Amniotic epithelial cell (primary cell): ENCODE measurements at regions not wholly inside any gene's neighbourhood (a gene's known extent, or its start where the extent isn't known, plus 50 kb on each side); places are given as distances from the start of the nearest gene placed in this dataset.
"Not testable (repeated sequence)": the region's sequence is repeated elsewhere in the genome, so short reads cannot be mapped to it uniquely, and the experiment has no call there.

Source experiments
- DNase-seq: peaks from one replicate; pipeline ENCODE4 v3.0.0-alpha.2; 2010; ENCODE audit warnings: low read depth

DNA sequence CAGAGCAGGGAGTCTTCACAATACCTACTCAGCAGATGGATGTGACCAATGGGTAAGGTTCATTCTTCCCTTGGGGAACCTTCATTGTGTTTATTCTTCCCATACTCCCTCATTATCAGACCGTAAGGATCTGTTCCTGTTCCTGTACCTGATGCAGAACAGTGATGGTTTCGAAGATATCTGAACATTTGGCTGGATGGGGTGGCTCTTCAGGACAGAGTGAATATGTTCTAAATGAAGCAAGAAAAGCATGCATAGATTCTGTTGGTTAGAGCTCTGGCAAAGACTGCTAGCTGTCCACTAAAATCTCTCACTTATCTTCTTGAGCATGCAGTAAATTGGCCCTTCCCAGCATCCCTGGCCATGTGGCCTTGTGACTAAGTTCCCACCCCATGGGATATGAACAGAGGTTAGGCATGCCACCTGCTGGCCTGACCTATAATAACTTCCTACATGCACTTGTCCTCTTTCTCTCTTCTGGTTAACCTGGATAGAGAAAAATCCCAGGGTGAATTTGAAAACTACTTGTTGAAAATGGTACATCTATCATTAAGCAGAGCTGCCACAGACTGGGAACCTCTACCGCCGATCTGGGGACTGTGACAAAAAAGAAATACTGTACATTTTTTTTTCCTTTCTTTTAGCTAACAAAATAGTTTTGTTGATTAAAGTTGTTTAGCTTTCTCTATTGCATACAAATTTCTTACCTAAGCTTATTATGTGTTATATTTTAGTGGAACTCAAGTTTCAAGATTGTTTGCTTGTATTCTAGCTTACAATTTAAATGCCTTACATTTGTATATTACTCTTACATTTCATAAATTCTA is 60.0 kb upstream of the BANK1 start:
- peak; percentile 78 for DNase-seq

DNA sequence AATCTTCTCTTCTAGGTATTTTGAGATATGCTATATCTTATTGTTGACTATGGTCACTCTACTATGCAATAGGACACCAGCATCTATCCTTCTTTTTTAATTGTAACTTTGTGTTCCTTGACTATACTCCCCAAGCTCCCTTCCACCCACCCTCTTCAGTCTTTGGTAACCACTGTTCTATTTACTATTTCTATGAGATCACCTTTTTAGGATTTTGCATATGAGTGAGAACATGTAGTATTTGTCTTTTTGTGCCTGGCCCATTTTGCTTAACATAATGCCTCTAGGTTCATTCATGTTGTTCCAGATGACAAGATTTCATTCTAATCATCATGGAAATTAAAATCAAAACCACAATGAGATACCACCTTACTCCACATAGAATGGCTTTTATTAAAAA is 63.3 kb upstream of the BANK1 start:
- no peak for DNase-seq

DNA sequence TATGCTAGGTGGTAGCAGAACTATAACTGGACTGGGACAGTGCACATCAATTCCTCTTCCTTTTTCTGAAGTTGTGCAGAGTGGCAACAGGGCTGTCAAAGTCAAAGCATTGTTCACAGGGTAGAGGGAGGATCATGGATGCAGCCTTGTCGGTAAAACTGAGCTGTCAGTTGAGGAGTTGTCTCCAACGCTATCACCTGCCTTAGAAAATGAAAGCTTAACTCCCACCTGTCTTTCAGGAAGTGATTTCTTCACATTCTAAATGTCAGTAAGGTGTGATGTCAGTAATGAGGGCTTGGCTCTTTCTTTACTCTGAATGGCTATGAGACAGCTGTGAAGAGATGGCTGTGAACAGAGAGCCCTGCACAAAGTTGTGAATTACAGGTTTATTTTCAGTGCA is 66.4 kb upstream of the BANK1 start:
- no peak for DNase-seq

DNA sequence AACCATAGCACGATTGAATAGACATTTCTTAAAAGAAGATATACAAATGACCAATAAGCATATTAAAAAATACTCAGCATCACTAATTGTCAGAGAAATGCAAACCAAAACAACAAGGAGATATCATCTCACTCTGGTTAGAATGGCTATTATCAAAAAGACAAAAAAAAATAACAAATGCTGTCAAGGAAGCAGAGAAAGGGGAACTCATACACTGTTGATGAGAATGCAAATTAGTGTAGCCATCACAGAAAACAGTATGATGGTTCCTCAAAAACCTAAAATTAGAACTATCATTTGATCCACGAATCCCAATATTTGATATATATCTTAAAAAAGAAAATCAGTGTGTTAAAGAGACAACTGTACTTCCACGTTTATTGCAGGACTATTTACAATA is 71.7 kb upstream of the BANK1 start:
- no peak for DNase-seq

DNA sequence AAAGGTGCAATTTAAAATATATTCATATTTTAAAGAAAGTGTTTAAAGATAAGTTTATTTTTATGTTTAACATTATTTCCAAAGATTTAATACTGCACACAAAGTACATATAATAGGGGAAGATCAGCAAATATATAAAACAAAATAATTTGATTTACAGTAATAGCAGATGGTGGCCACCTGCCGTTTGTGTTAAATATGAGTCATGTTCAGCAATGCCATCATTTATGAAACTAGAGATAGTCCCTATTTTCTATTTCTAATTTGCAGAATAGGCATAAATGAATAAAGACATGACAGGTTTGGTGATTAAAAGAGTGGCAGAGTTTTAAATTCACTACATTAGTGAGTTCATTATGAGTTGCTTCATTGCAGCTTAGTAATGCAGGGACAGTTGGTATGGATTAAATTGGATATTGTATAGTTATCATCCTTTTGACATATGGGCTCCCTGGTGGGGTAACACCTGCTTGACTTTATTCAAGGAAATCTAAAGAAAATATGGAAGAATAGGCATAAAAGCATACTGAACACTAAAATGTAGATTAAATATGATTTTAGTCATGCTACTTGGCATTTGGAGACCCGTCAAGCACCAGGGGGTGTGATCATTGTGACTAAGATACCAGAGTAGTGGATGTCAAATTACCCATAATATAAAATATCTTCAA is 78.8 kb upstream of the BANK1 start:
- no peak for DNase-seq

DNA sequence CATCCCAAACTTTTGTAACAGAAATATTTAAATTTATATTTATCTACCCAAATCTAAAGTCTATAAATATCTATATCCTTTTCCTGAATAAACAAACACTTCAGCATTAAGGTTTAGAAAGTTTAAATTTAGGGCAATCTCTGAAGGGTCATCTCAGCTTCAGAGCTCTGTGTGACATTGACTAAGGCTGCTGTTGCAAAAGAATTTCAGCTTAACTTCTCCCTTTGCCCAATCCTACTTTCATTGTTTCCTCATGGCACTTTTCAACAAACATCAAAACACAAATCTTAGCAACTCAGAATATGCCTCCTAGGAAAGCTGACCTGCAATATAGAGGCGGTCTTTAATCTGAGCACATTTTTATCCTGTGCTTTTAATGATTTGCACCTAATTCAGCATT is 79.7 kb upstream of the BANK1 start:
- DNase-seq = no peak

DNA sequence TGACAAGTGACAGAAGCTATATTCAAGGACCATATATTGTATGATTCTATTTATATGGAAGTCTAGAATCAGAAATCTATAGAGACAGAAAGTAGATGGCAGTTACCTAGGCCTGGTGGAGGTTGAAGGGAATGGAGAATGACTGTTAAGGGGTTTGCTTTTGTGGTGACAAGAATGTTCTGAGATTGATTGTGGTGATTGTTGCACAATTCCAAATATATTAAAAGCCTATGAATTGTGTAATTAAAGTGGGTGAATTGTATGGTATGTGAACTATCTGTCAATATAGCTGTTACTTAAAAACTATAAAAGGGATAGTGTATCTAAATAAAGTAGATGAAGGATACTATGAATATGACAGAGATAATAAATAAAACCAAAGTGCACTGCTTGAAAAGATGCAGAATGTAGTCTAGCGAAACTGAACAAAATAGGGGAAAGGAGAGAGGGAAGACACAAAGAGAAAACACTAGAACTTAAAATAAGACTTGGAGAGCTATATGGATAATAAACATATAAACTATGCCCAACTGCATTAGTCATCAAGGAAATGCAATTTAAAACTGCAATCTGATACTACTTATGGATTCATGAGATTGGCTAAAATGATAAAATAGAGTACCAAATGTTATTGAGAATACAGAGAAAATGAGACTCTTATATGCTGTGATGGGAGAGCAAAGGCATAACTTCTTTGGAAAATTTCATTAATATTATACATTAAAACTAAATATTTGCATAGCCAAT is 82.1 kb upstream of the BANK1 start:
- peak; percentile 17 for DNase-seq

DNA sequence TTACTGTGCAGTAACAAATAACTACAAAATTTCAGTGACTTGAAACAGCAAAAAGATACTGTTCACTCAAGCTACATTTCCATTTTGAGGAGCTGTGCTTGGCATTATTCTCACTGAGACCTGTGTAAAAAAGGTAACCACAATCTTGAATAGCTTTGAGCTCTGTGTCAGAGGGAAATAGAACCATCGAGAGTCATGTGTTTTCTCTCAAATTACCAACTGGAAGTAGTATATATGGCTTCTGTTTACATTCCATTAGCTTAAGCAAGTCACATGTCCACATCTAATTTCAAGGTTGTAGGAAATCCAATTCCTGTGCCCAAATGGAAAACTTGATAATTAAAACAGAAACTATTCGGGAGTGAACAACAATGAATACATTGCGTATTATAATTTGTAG is 82.9 kb upstream of the BANK1 start:
- DNase-seq = no peak

DNA sequence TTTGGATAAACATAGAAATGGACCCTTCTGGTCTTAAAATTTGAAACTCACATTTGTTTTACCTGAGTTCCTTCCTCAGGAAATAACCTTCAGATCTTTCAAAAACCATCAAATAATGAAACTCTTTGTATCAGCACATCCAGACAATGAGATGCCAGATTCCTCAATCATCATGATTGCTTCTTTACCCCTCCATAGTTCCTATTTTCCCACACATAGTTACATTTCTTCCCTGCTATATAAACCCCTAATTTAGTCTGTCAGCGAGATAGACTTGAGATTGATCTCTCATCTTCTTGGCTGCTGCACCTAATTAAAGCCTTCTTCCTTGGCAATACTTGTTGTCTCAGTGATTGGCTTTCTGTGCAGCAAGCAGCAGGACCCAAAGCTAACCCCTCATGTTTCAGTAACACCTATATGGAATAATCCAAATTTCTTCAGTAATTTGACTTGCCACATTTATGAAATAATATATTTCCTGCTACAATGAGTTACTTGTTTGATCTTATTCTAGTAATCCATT is 83.9 kb upstream of the BANK1 start:
- no peak for DNase-seq

DNA sequence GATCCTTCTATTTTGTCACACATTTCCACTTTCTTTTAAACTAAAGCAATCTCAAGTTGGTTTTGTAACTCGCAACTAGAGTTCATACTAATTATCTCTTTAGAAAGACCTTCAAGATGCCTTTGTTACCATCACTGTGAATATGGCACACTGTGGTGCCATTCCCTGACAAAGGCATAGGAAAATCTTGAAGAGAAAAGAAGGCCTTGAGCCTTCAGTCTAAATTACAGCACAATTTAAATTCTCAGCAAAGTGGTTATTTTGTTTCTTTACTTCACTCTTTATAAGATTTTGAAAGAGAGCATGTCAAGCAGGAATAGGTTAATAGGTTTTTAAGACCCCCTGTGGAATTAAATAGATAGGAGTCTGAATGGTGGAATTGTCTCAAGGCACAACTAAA is 89.0 kb upstream of the BANK1 start:
- DNase-seq = no peak

DNA sequence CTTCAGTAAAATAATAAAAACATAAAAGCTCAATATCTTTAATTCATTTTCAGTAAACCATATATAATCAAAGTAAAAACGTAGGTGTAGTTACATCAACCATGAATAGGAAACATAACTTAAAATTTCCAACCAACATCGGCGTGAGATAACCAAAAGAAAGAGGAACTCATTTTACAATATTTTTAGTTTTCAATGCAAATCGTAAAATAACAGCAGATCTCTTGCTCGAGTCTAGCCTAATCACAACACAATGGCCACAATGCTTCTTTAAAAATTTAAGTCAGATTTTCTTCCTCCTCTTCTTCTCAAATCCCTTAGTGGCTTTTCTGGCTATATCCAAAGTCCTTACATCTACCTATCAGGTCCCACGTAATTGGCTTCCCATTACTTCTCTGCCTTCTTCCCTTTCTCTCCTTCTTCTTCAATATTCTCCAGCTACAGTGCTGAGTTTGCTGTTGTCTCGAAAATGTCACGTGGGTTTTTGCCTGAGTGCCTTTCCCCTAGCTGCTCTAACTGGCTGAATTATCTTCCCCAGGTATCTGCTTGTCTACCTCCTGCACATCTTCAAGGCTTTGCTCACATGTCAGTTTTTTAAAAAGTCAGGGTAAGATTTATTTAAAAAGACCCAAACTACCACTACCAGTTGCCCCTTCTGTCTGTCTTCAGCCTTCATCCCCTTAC is 90.9 kb upstream of the BANK1 start:
- no peak for DNase-seq

DNA sequence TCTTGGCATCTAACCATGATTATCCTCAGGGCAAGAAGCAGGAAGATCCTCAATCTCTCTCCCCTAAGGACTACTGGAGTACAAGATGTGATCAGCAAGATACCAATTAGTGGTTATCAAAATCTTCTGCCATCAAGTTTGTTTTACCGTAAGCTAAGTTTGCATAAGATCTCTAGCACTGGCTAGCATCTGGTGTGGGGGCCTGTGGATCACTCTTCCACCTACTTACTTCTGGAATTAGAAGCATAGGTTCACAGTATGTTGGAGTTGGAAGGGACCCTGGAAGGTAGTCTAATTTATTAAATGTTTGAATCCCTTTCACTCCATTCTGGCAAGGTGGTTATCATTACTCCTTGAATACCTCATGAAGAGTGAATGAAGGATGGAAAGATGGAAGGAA is 93.3 kb upstream of the BANK1 start:
- DNase-seq = no peak

DNA sequence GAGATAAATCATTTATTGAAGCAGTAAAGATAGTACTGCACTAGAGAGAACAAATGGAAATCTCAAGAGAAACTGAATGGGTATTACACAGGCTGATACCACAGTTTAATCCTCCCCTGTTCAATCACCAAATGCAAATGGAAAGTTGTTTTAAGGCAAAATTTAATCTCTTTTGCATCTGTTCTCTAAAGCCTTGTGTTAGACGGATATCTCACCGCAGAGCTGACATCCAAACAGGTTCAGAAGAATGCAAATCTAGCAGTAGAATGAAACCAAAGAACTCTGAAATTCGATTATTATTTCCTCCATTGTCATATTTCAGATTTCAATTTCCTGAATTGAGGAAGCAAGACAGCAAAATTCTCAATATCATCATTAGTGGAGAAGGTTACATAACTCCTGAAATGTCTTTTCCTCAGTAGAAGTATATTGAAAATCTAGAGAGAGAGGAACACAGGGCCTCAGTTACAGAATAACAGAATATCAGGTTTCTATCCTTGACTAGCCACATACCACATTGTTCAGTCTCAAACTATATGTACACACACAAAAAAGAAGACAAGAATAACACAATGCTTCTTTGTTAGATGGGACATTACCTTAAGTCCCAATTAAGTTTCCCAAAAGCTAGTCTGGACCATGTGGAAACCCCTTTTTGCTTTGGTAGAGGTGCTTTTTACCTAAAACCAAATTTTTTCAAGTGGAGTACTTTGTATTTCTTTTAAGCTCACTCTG is 94.1 kb upstream of the BANK1 start:
- DNase-seq = no peak

DNA sequence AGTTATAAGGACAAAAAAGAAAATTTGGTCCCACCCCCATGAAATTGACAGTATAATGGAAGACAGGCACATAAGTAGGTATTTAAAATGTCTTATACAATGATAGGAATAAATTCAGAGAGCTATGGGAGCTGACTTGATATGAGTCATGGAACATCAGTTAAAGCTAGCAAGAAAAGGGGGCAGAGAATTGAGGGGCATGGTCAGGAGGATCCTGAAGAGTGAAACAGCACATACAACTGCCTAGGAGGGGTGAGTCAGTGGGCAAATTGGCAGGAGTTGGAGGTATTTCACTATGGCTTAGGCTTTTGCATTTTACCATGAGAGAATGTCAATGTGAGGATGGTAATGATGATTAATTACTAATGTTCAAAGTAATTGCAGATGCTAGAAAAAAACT is 95.4 kb upstream of the BANK1 start:
- DNase-seq = peak; percentile 14

DNA sequence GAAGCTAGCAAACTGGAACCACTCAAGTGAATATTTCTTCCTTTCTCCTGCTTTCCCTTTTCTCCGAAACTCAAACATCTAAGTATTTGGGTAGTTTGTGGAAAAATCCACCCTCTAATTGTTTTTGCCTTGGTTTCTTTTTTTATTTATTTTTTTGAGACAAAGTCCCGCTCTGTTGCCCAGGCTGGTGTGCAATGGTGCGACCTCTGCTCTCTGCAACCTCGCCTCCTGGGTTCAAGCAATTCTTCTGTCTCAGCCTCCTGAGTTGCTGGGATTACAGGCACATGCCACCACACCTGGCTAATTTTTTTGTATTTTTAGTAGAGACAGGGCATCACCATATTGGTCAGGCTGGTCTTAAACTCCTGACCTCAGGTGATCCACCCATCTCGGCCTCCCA is 96.1 kb upstream of the BANK1 start:
- not testable (repeated sequence) for DNase-seq

DNA sequence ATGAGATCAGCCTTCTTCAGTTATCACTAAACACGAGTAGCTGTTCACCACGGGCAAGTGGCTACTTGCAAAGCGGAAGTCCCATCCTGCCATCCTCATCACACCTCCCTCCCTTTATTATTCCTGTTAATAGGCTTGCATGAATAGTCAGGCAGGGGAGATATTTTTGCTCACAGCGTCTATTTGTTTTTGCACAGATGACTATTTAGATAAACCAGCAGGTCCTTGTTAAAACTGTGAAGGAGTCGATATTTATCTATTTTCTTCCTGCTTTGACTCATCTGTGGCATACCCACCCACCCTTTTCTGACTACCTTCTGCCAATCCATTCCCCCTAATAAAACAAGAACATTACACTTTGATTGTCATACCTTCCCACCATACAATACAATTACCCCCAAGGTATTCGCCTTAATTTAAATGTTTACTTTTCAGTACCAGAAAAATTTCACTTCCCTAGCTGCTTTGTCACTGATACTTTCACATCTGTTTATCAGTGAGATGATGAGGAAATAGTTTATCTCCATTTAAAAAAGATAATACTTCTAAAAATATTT is 96.6 kb upstream of the BANK1 start:
- no peak for DNase-seq

DNA sequence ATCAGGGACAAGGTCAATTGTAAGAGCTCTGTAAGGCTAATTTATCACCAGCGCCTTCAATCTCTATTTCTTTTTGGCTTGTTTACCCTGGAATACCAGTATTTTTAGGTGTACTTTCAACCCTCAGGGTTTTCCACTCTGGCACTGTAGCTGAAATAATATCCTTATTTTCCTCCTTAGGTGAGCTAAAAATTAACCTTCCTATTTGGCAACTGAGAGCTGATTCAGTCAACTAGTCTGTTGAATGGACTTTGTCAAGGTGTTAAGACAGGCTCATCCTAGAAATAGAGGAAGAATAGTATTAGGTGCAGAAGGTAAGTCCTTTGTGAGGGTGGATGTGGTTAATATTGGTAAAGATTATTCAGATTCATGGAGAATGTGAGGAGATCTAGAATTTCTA is 101.3 kb upstream of the BANK1 start:
- no peak for DNase-seq

DNA sequence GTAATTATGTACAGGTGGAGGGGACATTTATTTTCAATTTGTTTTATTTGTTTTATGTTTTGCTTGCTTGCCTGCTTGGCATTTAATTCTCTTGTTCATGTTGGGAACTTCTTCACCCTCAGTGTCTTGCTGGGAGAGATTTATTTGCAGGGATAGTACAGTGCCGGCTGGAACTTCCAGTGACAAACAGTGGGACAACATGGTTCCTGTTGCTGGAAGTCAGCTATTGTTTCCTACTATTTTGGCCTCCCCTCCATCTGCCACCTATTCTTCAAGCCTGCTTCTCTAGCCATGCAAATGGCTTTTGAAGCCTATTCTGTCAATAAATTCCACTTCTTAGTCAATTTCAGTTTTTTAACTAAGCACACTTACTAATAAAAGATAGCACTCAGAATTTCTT is 105.4 kb upstream of the BANK1 start:
- no peak for DNase-seq

DNA sequence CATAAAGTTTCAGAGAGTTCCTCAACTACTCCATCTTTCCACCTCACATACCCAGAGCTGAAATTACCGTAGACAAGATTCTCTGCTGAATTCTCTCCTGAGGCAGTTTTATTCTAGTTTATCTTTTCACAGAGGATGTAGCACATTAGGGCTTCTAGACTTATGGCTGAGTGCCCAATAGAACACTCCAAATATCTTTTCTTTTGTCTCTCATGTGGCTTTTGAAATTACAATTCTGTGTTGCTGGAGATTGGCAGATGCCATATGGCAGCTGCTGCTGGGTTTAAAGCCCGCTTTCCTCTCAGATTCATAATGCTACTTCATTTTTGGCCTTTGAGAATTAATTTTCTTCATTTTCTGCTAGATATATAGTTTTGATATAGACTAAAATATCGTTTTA is 107.6 kb upstream of the BANK1 start:
- no peak for DNase-seq

DNA sequence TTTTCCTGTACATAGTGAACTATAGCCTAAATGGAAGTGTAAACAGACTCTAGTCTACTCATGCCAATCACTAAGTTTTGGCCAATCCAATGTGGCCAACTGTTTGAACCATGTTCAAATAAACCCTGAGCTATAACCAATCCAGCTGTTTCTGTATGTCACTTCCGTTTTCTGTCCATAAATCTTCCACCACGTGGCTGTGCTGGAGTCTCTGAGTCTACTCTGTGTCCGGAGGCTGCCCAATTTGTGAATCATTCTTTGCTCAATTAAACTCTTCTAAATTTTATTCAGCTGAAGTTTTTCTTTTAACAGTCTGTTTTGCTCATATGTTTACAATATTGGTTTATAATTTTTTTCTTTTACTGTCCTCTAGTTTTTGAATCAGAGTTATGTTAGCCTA is 112.3 kb upstream of the BANK1 start:
- peak; percentile 10 for DNase-seq

DNA sequence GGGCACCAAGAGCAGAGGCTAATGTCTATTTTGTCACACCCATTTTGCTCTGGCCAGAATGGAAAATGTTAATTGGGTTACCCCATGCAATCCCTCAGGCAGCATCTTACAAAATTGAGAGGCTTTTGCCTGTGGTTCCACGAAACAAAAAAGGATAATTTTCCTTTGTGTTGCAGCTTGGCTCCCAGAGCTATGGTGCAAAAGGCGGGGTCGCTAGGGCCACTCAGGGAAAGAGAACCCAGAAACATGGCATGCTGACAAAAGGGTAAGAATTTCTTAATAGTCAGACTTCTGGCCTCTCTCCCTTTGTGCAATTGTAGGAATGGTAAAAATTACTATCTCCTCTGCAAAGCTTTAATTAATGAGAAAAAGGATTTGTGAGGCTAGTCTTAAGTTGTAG is 119.6 kb upstream of the BANK1 start:
- no peak for DNase-seq
